Endometrium (tissue), 2 donors: ENCODE measurements at regions not wholly inside any gene's neighbourhood (a gene's known extent, or its start where the extent isn't known, plus 50 kb on each side); places are given as distances from the start of the nearest gene placed in this dataset.
"Not testable (repeated sequence)": the region's sequence is repeated elsewhere in the genome, so short reads cannot be mapped to it uniquely, and the experiment has no call there.

ENCODE experiments used
- FAIRE-seq: peaks from 2 replicates; lab custom pipeline; 2012; peaks lifted over from hg19 to GRCh38; lab: Jason Lieb, UNC
- donor health status: control.
- donor health status: control.

- not testable (repeated sequence) for FAIRE-seq
Observed at GRCh38 chr2:76697439-76697838, 824.7 kb downstream of the LRRTM4 start.

- FAIRE-seq, result no peak
Observed at GRCh38 chr2:76692908-76693307, 829.3 kb downstream of the LRRTM4 start.

- FAIRE-seq, result no peak
Observed at GRCh38 chr2:76688732-76689131, 833.4 kb downstream of the LRRTM4 start.

GRCh38 chr2:76687923-76688322 is 834.3 kb downstream of the LRRTM4 start:
- FAIRE-seq, result no peak

DNA sequence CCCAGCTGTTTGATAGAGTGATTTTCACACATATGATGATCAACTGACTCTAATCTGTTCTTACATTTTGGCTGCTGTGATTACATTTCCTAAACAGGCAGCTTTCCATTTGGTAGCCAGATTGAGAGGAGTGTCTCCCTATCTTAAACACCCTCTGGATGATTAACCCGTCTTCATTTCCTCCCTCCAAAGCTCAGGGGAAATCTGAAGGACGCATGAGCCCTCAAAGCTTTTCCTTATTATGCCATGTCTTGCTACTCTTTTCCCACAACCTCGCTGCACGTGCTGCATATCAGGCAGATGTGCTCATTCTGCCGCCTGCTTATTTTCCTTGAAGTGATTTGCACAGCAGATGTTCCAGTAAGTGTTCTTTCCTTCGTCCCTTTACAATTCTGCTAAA is 837.4 kb downstream of the LRRTM4 start:
- FAIRE-seq, result no peak

- FAIRE-seq, result no peak
Observed at GRCh38 chr2:76679025-76679396, 843.2 kb downstream of the LRRTM4 start.

DNA sequence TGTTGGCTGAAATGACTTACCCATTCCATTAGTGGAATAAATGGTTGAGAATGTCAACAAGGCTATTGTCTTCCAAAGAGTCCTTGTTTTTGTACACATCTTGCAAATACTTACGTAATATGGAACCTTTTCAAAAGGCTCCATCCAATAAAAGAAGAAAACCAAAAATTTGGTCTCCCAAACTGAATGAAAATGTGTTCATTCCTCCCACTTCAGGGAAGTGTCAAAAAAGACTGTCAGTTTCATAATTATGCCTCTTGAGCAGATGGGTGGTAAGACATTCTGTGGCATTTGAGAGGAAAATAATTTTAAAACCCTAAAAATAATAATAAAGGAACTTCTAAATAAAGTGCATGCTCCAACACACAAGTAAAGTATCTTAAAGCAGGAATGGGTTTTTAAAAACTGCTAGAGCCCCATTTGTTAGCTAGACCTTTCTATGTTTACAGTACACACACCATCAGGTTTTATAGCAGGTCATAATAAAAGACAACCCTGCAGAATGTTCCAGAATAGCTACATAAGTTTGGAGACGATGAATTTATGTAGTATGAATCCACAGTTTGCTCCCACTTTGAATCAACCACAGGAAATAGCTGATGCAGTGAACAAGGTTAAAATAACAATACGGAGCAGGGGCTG is 843.7 kb downstream of the LRRTM4 start:
- FAIRE-seq, result peak; percentile 81

DNA sequence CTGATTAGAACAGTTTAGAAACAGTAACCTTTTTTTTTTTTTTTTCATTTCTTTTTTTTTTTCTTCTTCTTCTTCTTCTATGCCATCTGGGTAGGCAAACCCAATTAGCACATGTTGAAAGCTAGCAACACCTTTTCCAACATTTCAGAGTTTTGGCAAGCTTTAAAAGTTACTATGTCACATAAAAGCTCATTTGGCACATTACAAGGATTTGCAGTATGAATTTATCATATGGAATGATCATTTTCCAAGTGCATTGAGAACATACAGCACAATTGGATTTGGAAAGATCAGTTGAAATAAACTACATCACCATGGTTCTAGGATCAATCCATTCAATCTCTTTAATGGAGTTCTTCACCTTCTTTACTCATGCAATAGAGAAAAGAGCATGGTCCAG is 847.0 kb downstream of the LRRTM4 start:
- no peak for FAIRE-seq

DNA sequence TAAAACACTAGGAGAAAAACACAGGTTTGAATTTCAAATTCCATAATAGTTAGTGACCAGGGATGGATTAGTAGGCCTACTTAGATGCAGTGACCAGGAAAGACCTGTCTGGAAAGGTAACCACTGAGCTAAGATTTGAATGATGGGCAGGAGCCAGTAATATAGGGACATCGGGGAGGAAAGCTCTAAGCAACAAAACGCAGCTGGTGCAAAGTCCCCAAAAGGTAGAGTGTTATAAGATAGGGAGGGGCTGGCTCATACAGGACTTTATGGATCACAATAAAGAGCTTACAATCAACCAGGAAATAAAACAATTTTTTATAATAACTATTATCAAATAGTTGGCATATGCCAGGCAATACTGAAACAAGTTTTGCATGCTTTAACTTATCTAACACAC is 849.4 kb downstream of the LRRTM4 start:
- no peak for FAIRE-seq

DNA sequence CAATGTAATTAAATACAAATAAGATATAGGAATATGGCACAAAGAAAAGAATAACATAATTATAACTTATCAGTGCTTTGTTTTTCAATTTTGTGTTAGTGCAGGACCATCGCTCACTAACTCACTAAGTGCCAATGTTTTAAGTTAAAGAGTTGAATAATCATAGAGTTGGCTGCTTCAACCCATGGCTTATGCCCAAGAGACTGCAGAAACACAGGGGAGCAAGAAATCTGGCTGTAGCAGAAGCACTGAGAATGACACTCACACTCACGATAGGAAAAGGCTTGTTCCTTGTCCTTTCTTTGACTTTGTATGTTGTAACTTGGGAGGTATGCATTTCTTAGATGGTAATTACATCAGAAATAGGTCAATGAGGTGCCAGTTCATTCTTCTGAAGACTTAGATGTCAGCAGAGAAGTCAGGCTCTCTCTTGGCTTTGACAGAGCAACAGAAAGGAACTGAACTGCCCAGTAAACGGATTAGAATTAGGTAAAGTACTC is 852.2 kb downstream of the LRRTM4 start:
- no peak for FAIRE-seq

DNA sequence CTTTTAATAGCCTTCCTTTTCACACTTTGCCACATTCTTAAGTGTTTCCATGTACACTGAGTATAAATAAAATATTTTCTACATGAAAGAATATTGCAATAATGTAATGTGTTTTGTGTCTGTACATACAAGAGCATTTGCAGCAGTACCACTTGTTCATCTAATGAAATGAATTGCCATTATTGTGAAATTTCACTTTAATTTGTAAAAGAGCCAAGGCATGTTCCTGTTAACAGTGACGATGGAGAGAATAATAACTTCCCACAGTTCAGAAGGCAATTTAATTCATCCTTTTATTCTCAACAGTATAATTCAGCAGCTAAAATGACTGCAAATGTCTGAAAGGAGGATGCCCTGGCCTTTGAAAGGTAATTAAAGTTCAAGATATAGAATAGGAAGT is 853.9 kb downstream of the LRRTM4 start:
- FAIRE-seq, result no peak

DNA sequence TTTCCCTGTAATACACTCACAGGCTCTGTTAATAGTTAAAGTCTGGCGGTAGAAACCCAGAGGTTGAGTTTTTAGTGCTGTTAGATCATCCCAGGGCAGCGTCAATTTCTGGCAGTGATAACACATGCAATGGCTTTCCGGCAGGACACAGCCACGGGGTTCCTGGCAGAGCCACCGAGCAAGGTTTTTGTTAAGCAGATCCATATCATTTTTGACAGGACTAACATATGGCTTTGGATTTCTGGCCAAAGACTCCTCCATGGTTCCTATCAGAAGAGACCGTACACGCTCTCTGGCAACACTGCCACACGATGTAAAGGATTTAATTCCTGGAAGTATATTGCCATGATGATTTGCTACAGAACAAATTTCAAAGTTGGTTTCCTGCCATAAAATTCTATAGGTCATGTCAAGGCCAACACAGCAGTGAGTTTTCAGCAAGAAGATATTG is 854.3 kb downstream of the LRRTM4 start:
- FAIRE-seq, result no peak

DNA sequence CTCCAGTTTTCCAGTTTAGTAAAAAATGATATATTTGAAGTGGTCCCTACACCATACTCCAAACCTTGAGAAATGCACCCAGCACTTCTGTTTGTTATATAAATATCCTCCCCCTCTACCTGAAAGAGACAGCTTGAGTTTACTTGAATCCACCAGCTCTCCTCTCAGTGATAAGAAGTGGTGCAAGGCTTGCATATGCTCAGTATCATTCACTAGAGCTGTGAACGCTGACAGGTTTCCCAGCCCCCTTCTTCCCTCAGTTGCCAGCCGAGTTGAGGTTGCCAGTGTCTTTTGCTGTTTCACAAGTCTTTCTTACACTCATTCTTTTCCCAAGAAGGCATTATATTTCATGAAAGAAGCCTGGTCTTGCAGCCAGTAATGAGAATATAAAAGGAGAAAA is 880.0 kb downstream of the LRRTM4 start:
- no peak for FAIRE-seq

- FAIRE-seq, result no peak
Observed at GRCh38 chr2:76641506-76641905, 880.7 kb downstream of the LRRTM4 start.

GRCh38 chr2:76640905-76641304 is 881.3 kb downstream of the LRRTM4 start:
- FAIRE-seq, result no peak

DNA sequence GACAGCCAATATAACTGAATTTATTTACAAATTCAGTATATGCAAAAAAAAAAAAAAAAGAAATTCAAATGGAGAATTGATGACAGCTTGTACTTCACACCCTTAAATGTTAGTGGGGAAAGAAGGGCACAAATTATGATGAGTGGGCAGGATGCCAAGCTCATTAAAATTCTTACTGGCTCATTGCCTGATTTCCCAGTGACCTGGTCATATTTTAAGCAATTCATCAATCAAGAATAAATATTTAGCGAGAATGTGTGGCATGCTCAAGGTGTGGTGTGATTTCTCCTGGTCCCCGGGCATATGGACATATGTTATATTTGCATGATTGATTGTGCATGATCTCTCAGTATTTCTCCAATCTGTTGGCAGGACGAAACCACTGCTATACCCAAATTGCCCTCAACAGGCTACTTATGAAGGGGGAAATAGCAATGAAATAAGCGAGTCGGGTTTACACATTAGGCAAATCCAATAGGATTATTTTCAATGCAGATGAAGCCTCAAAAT is 883.0 kb downstream of the LRRTM4 start:
- no peak for FAIRE-seq

DNA sequence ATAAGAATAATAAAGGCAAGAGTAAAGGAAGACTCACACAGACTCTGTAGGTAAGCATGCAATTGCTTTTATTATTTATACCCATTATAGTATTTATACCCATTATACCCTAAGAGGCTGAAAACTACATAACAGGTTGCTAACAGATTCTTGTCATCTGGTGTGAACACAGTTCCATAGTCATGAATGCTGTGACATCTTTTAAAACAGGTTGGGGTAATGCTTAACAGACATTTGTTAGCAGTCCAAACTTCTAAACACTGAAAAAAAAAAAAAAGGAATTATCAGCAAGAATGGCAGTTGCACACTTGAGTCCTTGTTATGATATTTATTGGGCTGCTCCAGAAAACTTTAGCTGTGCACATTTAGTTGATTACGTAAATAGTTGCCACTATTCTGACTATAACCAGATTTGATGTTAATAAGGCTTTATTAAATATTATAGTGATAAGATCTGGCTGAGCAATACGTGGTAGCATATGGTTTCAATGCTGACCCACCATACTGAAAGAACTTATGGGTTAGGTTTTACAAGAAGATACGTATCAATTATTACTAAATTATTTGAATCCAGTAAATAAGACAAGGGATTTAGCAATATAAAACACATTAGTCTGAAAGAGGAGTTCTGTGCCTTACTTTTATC is 888.8 kb downstream of the LRRTM4 start:
- no peak for FAIRE-seq

DNA sequence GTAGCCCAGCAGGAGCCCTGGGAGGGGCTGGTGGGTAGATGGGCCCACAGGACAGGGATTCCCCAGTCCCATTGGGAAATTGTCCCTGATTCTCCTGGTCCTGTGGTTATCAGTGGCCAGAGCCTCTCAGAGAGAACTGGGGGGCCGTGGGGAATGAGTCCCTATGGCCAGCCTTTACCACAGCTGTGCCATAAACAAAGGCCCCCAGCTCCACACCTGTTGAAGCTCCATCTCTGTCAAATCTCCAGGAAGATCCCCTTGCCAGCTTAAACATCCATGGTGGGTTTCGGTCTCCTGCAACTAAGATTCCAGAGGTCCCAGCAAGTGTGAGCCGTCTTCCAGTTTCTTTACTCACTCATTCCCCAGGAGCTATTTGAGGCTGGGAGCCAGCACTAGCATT is 897.1 kb downstream of the LRRTM4 start:
- no peak for FAIRE-seq

GRCh38 chr2:76613330-76613729 is 902.6 kb upstream of the GCFC2 start:
- FAIRE-seq, result no peak

DNA sequence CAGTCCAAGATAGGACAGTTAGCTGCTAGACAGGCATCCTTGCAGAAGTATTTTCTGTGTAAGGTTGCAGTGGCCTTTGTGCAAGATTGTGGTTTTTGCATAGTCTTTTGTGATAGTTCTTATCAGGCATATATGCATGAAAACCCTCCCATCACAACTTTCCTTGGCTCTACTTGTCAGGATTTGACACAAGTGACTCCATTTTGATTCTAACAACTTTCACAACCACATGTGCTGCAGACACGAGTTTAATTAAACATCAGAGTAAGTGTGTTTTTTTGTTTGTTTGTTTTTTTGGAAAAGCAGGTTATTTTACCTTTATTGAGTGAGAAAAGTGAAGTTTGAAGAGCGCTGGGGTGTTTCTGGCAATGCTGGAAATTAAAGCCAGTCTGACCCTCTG is 902.0 kb upstream of the GCFC2 start:
- FAIRE-seq, result no peak

GRCh38 chr2:76610451-76610850 is 899.7 kb upstream of the GCFC2 start:
- no peak for FAIRE-seq

DNA sequence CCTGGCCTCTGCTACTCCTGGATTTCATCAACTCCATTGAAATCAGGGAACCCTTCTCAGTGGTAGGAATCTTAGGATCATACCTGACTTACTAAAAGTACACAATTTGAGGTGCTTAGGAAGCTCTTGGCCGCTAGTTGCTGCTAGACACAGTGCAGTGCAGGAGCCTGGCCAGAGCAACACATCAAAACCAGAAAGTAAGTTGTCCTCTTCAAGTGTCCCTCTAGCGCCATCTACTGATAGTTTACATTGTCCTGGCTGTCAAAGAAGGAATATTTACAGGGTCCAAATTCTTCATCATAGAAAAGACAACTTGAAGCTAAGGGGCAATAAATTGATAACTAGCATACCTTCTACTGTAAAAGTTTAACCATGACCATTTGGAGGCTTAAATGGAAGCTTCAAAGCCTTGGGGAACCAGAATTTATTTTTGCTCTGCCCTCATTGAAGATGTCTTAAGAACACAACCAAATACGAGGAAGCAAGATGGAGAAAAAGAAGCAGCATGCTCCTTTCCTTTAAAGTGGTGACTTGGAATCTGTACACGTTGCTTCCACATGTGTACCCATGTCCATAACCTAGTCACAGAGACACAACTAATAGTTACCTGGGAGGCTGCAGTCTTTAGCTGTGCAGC is 889.1 kb upstream of the GCFC2 start:
- FAIRE-seq, result peak; percentile 81

GRCh38 chr2:76584474-76584873 is 873.8 kb upstream of the GCFC2 start:
- FAIRE-seq, result no peak
